ENCODE measurements at regions not wholly inside any gene's neighbourhood (a gene's known extent, or its start where the extent isn't known, plus 50 kb on each side); places are given as distances from the start of the nearest gene placed in this dataset.
"Not testable (repeated sequence)": the region's sequence is repeated elsewhere in the genome, so short reads cannot be mapped to it uniquely, and the experiment has no call there.

GRCh38 chr19:20279516-20279915 lies 112.5 kb downstream of the ZNF486 start:
- no peak overlapping the region for H4K8ac ChIP-seq (ENCODE audit: low read depth, low read length)
- no peaks in the 10 kb centered on the region for H3K36me3 ChIP-seq (replicated peaks in 1 of 2; ENCODE audit: control insufficient read depth in 2 of 2, insufficient read depth in 2 of 2, low read length in 2 of 2)
- no peak for DNase-seq (ENCODE audit: low spot score)
- H3K9me3 ChIP-seq (replicated peaks in 1 of 2; ENCODE audit: control insufficient read depth in 2 of 2, insufficient read depth in 1 of 2, low read depth in 1 of 2, low read length in 2 of 2) = no peaks in the 10 kb centered on the region
- H3K27me3 ChIP-seq (ENCODE audit: control insufficient read depth in 3 of 3, insufficient read depth in 3 of 3, low read depth in 1 of 3, low read length in 3 of 3) = no peaks in the 10 kb centered on the region
- H3K27ac ChIP-seq (replicated peaks; ENCODE audit: low read length) = no peak overlapping the region
- no peak overlapping the region for H2BK12ac ChIP-seq (ENCODE audit: low read length)
- no peak overlapping the region for H2BK120ac ChIP-seq (ENCODE audit: low read depth, low read length)
- no peak overlapping the region for H3K4ac ChIP-seq (ENCODE audit: low read length)
- no peak overlapping the region for H3K4me3 ChIP-seq (ENCODE audit: low read length in 2 of 2)
- H2BK15ac ChIP-seq (ENCODE audit: low read length) = no peak overlapping the region
- no CpG with 5 or more reads among the region's 4 CpGs for WGBS, 2 donors (ENCODE audit: extremely low coverage in 2 of 2, insufficient read length in 2 of 2, insufficient replicate concordance in 1 of 2)
- H3K79me1 ChIP-seq (ENCODE audit: low read depth, low read length) = no peaks in the 10 kb centered on the region
- H2BK5ac ChIP-seq (ENCODE audit: low read length) = no peak overlapping the region
- peaks cover 0 to 1% of the 10 kb centered on the region in 2 donors for H3K4me1 ChIP-seq (ENCODE audit: control insufficient read depth in 2 of 2, insufficient read depth in 1 of 2, low read depth in 1 of 2, low read length in 2 of 2)
- H3K9ac ChIP-seq (ENCODE audit: low read depth, low read length, poor library complexity) = no peak overlapping the region
- H3K23ac ChIP-seq (ENCODE audit: low read depth, low read length, poor library complexity) = no peak overlapping the region
- H3K18ac ChIP-seq (ENCODE audit: low read length) = no peak overlapping the region
- H4K91ac ChIP-seq (ENCODE audit: low read depth, low read length, poor library complexity) = no peak overlapping the region
- no peak overlapping the region for H2AK5ac ChIP-seq (ENCODE audit: low read depth, low read length)
- H3K14ac ChIP-seq (ENCODE audit: low read length) = no peak overlapping the region
- H2AFZ ChIP-seq (ENCODE audit: low read length) = no peak overlapping the region
- H3K4me2 ChIP-seq (ENCODE audit: insufficient read depth, low read length, poor library complexity, severe bottlenecking) = no peak overlapping the region

GRCh38 chr19:20278342-20278741 lies 111.3 kb downstream of the ZNF486 start:
- Histone ChIP-seq H3K4me1 (ENCODE audit: control insufficient read depth in 2 of 2, insufficient read depth in 1 of 2, low read depth in 1 of 2, low read length in 2 of 2) (peaks cover 0 to 1% of the 10 kb centered on the region in 2 donors), H3K4ac (ENCODE audit: low read length) (no peak overlapping the region), H2AFZ (ENCODE audit: low read length) (no peak overlapping the region), H3K14ac (ENCODE audit: low read length) (no peak overlapping the region), H3K9ac (ENCODE audit: low read depth, low read length, poor library complexity) (no peak overlapping the region), H3K18ac (ENCODE audit: low read length) (no peak overlapping the region), H3K4me2 (ENCODE audit: insufficient read depth, low read length, poor library complexity, severe bottlenecking) (no peak overlapping the region), H3K23ac (ENCODE audit: low read depth, low read length, poor library complexity) (no peak overlapping the region), H3K9me3 (replicated peaks in 1 of 2; ENCODE audit: control insufficient read depth in 2 of 2, insufficient read depth in 1 of 2, low read depth in 1 of 2, low read length in 2 of 2) (no peaks in the 10 kb centered on the region), H3K79me1 (ENCODE audit: low read depth, low read length) (no peaks in the 10 kb centered on the region), H2BK120ac (ENCODE audit: low read depth, low read length) (no peak overlapping the region), H3K27me3 (ENCODE audit: control insufficient read depth in 3 of 3, insufficient read depth in 3 of 3, low read depth in 1 of 3, low read length in 3 of 3) (no peaks in the 10 kb centered on the region), H2BK12ac (ENCODE audit: low read length) (no peak overlapping the region), H4K91ac (ENCODE audit: low read depth, low read length, poor library complexity) (no peak overlapping the region), H4K8ac (ENCODE audit: low read depth, low read length) (no peak overlapping the region), H3K27ac (replicated peaks; ENCODE audit: low read length) (no peak overlapping the region), H2BK15ac (ENCODE audit: low read length) (no peak overlapping the region), H3K4me3 (ENCODE audit: low read length in 2 of 2) (no peak overlapping the region), H3K36me3 (replicated peaks in 1 of 2; ENCODE audit: control insufficient read depth in 2 of 2, insufficient read depth in 2 of 2, low read length in 2 of 2) (no peaks in the 10 kb centered on the region), H2AK5ac (ENCODE audit: low read depth, low read length) (no peak overlapping the region), H2BK5ac (ENCODE audit: low read length) (no peak overlapping the region)
- WGBS, 2 donors (ENCODE audit: extremely low coverage in 2 of 2, insufficient read length in 2 of 2, insufficient replicate concordance in 1 of 2) = no CpG with 5 or more reads among the region's 7 CpGs
- no peak for DNase-seq (ENCODE audit: low spot score)

DNA sequence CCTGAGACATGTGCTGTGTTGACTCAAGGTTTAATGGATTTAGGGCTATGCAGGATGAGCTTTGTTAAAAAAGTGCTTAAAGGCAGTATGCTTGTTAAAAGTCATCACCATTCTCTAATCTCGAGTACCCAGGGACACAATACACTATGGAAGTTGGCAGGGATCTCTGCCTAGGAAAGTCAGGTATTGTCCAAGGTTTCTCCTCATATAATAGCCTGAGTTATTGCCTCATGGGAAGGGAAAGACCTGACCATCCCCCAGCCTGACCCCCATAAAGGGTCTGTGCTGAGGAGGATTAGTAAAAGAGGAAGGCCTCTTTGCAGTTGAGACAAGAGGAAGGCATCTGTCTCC lies 109.7 kb downstream of the ZNF486 start:
- H3K36me3 ChIP-seq (replicated peaks in 1 of 2; ENCODE audit: control insufficient read depth in 2 of 2, insufficient read depth in 2 of 2, low read length in 2 of 2); H3K14ac ChIP-seq (ENCODE audit: low read length); H2AFZ ChIP-seq (ENCODE audit: low read length); H3K9me3 ChIP-seq (replicated peaks in 1 of 2; ENCODE audit: control insufficient read depth in 2 of 2, insufficient read depth in 1 of 2, low read depth in 1 of 2, low read length in 2 of 2); H2BK12ac ChIP-seq (ENCODE audit: low read length); H3K9ac ChIP-seq (ENCODE audit: low read depth, low read length, poor library complexity); H2BK5ac ChIP-seq (ENCODE audit: low read length); DNase-seq (ENCODE audit: low spot score); H3K18ac ChIP-seq (ENCODE audit: low read length); H3K23ac ChIP-seq (ENCODE audit: low read depth, low read length, poor library complexity); H2BK15ac ChIP-seq (ENCODE audit: low read length); H4K8ac ChIP-seq (ENCODE audit: low read depth, low read length); H3K27ac ChIP-seq (replicated peaks; ENCODE audit: low read length); H4K91ac ChIP-seq (ENCODE audit: low read depth, low read length, poor library complexity); H3K4me1 ChIP-seq (ENCODE audit: control insufficient read depth in 2 of 2, insufficient read depth in 1 of 2, low read depth in 1 of 2, low read length in 2 of 2); H3K4ac ChIP-seq (ENCODE audit: low read length); H3K79me1 ChIP-seq (ENCODE audit: low read depth, low read length); H3K27me3 ChIP-seq (ENCODE audit: control insufficient read depth in 3 of 3, insufficient read depth in 3 of 3, low read depth in 1 of 3, low read length in 3 of 3); H2AK5ac ChIP-seq (ENCODE audit: low read depth, low read length); H3K4me3 ChIP-seq (ENCODE audit: low read length in 2 of 2); H3K4me2 ChIP-seq (ENCODE audit: insufficient read depth, low read length, poor library complexity, severe bottlenecking); H2BK120ac ChIP-seq (ENCODE audit: low read depth, low read length): not testable (repeated sequence)
- no CpG with 5 or more reads among the region's 1 CpG for WGBS, 2 donors (ENCODE audit: extremely low coverage in 2 of 2, insufficient read length in 2 of 2, insufficient replicate concordance in 1 of 2)

GRCh38 chr19:20276011-20276731 lies 109.2 kb downstream of the ZNF486 start:
- DNase-seq (ENCODE audit: low spot score) = no peak
- H2AFZ ChIP-seq (ENCODE audit: low read length) = peak overlapping the region; percentile 51
- no peak overlapping the region for H3K27ac ChIP-seq (replicated peaks; ENCODE audit: low read length)
- H3K27me3 ChIP-seq (ENCODE audit: control insufficient read depth in 3 of 3, insufficient read depth in 3 of 3, low read depth in 1 of 3, low read length in 3 of 3) = no peaks in the 10 kb centered on the region
- WGBS, 2 donors (ENCODE audit: extremely low coverage in 2 of 2, insufficient read length in 2 of 2, insufficient replicate concordance in 1 of 2) = no CpG with 5 or more reads among the region's 9 CpGs
- H2BK15ac ChIP-seq (ENCODE audit: low read length) = no peak overlapping the region
- no peak overlapping the region for H2BK12ac ChIP-seq (ENCODE audit: low read length)
- no peak overlapping the region for H3K18ac ChIP-seq (ENCODE audit: low read length)
- no peak overlapping the region for H3K9ac ChIP-seq (ENCODE audit: low read depth, low read length, poor library complexity)
- H3K4me2 ChIP-seq (ENCODE audit: insufficient read depth, low read length, poor library complexity, severe bottlenecking) = no peak overlapping the region
- H2AK5ac ChIP-seq (ENCODE audit: low read depth, low read length) = no peak overlapping the region
- H3K4me1 ChIP-seq (ENCODE audit: control insufficient read depth in 2 of 2, insufficient read depth in 1 of 2, low read depth in 1 of 2, low read length in 2 of 2) = peaks cover 0 to 1% of the 10 kb centered on the region in 2 donors
- H2BK5ac ChIP-seq (ENCODE audit: low read length) = no peak overlapping the region
- H3K4ac ChIP-seq (ENCODE audit: low read length) = no peak overlapping the region
- H3K9me3 ChIP-seq (replicated peaks in 1 of 2; ENCODE audit: control insufficient read depth in 2 of 2, insufficient read depth in 1 of 2, low read depth in 1 of 2, low read length in 2 of 2) = no peaks in the 10 kb centered on the region
- no peaks in the 10 kb centered on the region for H3K36me3 ChIP-seq (replicated peaks in 1 of 2; ENCODE audit: control insufficient read depth in 2 of 2, insufficient read depth in 2 of 2, low read length in 2 of 2)
- H3K4me3 ChIP-seq (ENCODE audit: low read length in 2 of 2) = no peak overlapping the region
- no peak overlapping the region for H3K14ac ChIP-seq (ENCODE audit: low read length)
- H3K79me1 ChIP-seq (ENCODE audit: low read depth, low read length) = no peaks in the 10 kb centered on the region
- no peak overlapping the region for H2BK120ac ChIP-seq (ENCODE audit: low read depth, low read length)
- H3K23ac ChIP-seq (ENCODE audit: low read depth, low read length, poor library complexity) = no peak overlapping the region
- H4K8ac ChIP-seq (ENCODE audit: low read depth, low read length) = no peak overlapping the region
- H4K91ac ChIP-seq (ENCODE audit: low read depth, low read length, poor library complexity) = no peak overlapping the region

All from neuronal stem cell (in vitro differentiated cells).